DMS 273 (cell line): ENCODE measurements at regions not wholly inside any gene's neighbourhood (a gene's known extent, or its start where the extent isn't known, plus 50 kb on each side); places are given as distances from the start of the nearest gene placed in this dataset.

Experiments used
- DNase-seq: peaks from one replicate; lab custom pipeline; 2025; ENCODE audit not compliant: unreplicated experiment; lab: John Stamatoyannopoulos, UW

DNA sequence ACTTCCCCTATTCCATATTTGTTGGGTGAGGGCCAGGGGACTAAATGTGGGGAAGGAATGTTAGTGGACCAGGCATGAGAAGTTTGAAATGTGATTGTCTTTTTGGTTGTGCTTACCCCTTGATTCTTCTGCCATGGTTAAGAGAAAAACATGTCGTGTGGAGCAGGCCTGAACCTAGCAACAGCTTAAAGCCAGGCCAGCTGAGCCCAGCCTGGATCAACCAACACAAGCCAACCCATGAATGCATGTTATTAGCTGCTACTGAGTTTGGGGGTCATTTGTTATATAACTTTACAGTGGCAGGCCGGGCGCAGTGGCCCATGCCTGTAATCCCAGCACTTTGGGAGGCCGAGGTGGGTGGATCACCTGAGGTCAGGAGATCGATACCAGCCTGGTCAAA, 52.4 kb upstream of the TRIO start:
- no peak for DNase-seq

DNA sequence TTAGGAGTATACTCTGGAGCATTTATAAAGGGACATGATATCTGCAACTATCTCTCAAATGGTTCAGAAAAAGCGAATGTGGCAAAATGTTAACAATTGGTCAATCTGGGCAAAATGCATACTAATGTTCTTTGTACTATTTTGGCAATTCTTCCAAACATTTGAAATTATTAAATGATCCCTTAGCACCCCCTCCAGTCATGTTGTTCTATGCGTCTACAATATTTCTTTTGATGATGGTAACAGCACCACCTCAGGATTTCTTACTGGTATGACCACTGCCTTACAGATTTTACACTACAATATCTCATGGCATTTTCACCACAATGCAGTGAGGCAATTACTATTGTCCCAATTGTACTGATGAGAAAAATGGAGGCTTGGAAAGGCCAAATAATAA, 52.9 kb upstream of the TRIO start:
- DNase-seq, result no peak

DNA sequence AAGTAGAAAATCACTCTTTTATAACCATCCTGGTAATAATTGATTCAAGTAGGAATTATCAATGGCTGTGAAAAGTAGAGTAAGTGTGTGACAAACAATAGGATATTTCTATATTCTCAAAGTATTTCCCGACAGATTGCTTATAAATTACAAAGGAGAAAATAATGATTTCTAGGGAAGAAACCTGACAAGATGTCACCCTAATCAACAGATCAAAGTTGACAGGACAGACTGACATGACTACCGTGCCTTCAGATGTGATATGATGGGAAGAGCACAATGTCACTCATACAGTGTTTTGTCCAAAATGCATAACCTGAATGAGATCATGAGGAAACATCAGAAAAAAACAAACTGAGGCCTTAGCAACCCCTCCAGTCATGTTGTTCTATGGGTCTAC, 53.9 kb upstream of the TRIO start:
- DNase-seq, result no peak

DNA sequence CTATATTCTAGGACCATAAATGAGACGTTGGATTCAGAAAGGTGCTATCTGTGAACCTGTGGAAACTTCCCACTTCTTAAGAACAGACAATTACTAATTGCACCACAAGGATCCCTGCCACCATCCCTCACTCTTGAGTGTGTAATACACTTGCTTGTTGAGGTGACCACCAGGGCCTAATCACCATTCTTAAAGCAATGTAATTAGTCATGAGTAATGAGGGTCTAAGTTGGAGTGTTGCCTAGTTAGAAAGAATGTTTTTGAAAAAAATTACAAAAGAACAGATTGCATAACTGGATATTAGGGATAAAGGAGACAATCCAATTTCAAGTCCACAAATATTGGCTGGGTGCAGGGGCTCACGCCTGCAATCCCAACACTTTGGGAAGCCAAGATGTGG, 56.9 kb upstream of the TRIO start:
- no peak for DNase-seq

DNA sequence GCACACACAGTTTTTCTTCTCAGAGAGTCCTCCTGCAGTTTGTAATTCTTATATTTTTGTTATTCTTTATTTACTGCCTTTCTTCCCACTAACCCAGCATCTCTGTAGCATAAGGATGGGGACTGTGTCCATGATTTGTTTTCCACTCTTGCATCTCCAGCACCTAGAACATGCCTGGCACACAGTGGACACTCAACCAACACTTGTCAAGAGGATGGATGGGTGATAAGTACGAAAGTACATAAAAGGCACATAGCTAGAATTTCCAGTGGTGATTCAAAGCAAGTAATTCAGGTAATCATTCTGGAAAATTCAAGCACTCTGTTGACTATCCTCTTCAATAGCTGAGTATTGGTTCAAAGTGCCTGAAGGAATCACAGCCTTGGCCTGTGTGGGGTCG, 60.2 kb upstream of the TRIO start:
- no peak for DNase-seq

DNA sequence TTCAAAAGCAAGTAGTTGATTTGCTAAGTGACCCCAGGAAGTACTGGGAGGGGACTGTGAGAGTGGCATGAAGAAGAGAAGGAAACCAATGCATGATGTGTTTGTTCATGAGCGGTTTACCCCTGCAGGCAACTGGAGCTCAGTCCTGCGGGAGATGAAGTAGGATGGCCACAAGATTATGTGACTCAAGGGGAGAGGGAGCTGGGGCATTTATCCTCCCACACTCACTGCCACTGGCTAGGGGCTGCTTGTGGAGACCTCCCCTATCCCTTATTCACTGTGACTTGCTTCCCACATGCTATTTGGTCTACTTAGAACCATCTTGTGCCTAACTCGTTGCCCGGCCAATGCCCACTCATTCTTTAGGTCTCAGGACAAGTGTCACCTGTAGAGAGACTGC, 60.6 kb upstream of the TRIO start:
- DNase-seq, result no peak

DNA sequence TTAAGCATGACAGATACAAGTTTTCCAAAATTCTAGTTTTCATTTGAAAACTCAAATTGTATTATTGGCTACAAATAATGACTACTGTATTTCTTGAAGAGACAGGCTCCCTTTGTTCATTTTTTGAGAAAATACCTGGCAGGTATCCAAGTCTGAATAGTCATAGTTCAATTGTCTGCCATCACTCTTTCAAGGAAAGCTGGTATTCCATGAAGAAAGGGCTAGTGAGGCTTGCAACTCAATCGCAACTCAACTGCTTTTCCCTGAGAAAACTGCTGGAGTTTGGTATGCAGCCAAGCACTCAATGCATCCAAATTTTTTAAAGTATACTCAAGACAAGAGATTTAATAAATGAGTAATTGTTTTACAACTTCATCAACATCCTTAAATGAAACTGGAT, 61.4 kb upstream of the TRIO start:
- DNase-seq, result no peak

DNA sequence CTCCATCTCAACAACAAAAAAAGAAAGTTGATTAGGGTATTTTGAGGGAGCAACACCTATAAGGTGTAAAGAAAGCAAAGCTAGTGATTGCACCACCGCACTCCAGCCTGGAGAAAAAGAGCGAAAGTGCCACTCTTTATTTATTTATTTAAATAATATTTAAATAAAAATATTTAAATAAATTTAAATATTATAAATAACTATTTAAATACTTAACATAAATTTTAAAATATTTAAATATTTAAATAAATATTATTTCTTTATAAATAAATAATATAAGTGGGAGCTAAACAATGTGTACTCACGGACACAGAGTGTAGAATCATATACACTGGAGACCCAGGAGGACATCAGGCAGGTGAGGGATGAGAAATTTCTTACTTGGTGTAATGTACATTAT, 64.4 kb upstream of the TRIO start:
- no peak for DNase-seq

DNA sequence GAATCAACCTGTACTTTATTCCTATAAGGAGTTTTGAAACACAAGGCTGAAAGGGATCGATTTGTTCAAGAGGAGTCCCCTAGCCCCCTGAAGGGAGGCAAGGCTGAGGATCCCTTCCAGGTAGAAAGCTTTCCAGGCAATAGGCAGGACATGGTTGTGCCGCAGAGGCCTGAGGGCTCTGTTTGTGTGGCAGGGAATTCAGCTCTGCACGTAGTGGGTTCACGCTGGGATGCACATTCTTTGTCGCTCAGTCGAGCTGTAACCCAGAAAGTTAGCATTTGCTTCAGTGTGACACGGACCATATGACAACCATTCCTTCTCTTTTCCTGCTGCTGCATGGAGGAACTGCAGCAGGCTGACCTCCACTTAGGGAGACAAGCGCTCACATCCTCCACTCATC, 65.6 kb upstream of the TRIO start:
- DNase-seq, result no peak

DNA sequence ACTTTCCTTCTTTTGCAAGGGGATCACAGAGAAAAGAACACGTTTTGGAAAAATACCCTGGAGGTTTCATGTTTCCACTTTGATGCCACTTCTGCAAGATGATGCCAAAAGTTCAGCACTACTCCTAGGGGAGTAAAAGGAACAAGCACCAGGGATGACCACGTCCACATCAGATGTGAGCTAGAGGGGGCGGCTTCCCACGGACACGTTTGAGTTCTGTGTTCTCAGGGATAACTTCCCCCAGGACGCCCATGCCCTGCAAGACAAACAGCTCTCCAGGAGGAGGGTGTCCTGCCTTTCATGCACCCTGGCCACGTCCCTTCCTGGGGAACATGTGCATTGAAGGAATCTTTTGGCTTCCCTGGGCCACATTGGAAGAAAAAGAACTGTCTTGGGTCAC, 66.6 kb upstream of the TRIO start:
- no peak for DNase-seq

DNA sequence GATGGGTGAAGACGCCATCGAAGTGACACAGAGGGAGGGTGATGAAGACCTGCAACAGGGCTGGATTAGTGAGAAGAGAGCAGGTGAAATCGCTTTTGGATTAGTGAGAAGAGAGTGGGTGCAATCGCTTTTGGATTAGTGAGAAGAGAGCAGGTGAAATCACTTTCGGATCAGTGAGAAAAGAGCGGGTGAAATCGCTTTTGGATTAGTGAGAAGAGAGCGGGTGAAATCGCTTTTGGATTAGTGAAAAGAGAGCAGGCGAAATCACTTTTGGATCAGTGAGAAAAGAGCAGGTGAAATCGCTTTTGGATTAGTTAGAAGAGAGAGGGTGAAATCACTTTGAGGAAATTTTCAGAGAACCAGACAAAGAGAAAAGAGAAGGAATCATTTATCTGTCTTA, 67.2 kb upstream of the TRIO start:
- DNase-seq, result no peak

DNA sequence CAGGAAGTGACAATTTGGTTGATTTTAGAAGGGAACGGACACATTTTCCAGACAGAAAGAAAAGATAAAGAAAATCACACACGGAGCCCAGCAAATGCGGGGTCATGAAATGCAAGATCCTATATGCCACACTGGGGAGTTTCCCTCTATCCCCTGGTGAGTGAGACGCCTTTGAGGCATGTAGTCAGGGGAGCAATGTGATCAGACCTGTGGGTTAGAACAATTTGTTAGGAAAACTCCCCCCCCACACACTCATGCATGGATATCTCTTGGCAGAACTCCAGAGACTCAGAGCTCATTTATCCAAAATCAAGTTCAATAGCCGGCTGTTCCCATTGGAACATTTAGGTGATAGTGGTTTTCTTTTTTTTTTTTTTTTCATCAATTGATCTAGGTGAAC, 71.7 kb upstream of the TRIO start:
- no peak for DNase-seq

DNA sequence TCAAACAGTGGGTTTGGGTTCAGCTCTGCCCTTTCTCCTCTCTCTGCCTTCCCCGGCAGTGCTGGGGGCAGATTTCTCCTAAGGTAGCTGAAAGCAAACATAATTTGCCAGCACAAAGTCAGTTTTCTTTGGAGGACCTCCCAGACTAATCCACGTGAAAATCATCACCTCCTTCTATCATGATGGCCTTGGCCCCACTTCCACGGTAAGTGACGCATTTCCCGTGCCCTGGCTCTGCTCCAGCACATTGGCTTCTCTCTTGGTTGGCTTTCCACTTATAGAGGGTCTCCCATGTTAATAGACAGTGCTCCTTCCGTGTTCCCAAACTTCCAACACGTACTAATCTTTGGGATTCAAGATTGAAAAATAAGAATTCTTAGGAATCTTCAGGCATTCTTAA, 74.1 kb upstream of the TRIO start:
- DNase-seq, result no peak

DNA sequence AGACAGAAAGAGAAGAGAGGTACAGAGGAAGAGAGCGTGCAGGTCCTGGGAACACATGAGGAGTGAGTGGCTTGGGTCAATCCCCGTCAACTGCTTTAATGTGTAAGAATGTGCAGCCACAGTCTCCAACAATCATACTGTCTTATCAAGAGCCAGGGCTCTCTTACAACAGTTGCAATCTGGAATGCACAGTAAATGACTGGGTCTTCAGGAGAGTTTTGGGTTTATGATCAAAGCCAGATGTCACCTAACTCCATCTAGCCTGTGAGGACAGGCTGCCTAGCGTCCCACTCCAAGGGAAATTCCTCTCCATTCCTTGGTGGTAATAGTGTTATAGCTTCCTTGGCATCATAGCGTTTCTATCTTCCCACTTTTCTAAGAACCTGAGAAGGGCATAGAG, 75.0 kb upstream of the TRIO start:
- DNase-seq, result no peak

DNA sequence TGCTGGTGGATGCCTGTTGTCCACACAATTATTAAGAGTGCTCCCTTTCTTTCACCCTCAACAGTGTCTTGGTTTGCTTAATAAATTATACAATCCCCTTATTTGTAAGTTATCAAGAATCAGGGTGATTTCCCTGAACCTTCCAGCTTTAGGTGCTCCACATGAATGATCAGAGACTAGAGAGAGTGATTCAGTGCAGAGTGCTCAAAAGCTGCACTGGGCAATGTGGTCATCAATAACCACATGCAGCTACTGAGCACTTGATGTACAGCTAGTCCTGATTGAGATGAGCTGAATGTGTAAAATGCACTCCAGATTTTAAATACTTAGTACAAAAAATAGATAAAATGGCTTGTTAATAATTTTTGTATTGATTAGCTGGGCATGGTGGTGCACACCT, 76.8 kb upstream of the TRIO start:
- DNase-seq, result no peak

DNA sequence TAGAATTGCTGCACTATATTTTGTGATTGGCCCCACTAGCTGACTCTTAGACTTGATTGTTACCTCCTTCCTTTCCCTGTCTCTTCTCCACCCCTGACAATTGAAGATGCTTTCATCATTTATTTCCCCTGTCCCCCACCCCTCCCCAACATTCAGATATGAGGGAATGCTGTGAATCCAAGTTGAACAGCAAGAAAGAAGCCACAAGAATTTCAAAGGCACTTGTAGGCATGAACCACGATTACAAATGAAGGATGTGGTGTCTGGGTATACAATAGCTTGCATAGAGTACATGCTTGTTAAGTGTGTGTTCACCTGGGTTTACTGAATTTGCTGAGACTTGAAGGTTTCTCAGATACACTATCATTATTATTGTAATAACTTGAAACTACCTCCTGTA, 78.3 kb upstream of the TRIO start:
- no peak for DNase-seq

DNA sequence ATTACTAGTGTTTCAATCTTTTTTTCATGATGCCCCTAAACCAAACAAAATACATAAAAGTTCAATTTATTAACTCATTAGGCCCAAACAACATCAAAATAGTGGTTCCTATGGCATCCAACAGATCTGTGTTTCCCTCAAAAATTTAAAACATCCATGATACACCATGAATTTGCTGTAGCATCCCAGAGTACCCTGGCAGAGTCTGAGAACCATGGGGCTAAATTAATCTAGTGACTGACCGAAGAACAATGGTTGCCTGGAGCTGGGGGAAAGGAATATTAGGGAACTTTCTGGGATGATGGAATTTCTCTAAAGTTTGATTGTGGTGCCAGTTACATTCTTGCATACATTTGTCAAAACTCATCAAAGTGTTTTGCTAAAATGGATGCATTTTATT, 79.5 kb upstream of the TRIO start:
- DNase-seq, result no peak

DNA sequence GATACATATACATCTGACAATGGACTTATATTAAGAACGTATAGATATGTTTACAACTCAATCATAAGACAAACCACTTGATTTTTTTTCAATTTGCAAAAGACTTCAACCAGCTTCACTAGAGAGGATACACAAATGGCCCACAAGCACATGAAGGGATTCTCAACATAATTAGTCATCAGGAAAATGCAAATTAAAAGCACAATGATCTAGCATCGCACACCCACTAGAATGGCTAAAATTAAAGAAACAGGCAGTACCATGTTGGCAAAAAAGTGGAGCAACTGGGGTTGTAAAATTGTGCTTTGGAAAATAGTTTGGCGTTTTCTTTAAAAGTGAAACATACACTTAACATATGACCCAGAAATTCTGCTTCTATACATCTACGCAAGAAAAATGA, 80.0 kb upstream of the TRIO start:
- no peak for DNase-seq

DNA sequence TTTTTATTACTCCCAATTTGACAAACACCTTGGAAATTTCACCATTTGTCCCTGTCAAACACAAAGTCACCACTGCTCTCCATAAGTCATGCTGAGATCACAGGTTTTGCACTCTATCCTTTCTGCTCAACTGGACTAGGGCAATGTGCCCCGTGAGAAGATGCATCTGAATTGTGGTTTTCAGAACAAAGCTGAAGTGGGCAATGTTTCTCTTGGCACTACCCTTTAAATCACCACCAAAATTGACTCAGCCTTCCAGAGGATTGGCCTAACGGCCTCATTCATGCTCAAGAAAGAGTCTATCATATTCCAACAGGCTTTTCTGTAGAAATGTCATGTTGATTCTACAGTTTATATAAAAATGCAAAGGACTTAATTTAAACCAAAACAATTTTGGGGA, 81.0 kb upstream of the TRIO start:
- no peak for DNase-seq

DNA sequence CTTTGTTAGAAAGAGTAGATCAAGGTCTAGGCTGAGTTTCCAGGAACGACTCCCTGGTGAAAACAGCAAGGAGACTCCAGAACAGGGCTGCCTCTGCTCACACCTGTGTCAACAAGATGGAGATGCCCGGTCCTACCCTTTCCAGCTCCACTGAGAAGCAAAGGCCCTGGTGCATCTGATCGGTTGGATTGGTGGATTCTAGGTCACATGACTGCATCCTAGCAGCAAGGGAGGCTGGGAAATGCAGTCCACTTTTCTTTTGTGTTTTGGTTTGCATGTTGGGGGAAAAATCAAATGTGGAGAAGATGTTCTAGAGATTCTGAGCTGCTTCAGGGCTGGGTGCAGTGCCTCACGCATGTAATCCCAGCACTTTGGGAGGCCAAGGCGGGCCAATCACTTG, 82.0 kb upstream of the TRIO start:
- DNase-seq, result peak; percentile 26

DNA sequence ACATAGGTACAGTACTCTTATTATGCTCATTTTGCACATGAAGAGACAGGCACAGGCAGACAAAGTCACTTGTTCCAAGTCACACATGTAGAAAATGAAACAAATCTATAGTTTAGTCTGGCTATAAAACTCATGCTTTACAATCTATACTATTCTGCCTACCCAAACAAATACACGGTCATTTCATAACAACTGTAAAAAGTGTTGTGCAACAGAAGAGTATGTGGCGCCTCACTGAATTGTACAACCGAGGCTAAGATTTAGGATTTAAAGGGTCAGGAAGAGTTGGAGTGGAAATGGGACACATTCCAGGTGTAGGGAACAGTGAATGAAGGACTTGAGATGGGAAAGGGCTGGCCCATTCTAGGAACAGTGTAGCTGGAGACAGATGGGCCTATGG, 82.9 kb upstream of the TRIO start:
- no peak for DNase-seq

DNA sequence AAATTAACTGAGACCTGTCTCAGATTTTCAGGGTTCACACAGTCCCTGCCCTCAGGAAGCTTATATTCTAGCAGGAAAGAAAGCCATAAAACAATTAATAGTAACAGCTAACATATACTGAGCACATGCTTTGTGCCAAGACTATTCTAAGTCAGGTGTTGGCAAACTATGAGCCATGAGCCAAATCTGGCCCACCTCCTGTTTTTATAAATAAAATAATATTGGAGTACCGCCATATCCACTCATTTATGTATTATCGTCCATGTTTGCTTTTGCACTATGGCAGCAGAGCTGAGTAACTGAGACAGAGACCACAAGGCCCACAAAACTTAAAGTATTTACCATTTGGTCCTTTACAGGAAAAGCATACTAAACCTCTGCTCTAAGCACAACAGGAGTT, 83.3 kb upstream of the TRIO start:
- DNase-seq, result no peak

DNA sequence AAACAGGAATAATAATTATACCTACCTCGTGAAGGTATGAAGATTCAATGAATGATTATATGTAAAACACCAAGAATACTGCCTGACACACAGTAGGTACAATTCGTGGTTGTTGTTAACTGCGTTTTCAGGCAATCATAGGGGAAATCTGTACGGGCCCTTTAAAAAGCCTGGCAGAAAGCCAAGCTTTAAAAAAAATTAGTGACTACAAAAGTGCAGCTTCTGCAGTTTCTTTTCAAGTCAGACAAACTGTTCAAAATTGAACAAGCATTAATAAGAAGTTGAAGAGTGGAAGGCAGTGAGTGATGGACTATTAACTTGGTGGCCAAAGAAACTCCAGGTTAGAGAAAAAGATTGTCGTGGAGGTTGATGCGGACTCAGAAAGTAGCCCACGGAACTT, 85.9 kb upstream of the TRIO start:
- no peak for DNase-seq

DNA sequence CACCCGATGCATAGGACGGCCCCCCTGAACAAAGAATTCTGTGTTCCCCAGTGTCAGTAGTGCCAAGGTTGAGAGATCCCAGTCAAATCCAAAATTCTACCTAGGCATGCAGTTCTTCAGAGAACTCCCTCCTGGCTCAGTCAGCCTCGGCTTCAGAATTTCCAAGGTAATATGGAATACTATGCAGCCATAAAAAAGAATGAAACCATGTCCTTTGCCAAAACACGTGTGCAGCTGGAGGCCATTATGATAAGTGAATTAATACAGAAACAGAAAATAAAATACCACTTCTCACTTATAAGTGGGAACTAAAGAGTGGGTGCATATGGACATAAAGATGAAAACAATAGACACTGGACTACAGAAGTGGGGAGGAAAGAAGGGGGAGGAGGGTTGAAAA, 87.1 kb upstream of the TRIO start:
- no peak for DNase-seq
